ENCODE measurements at regions not wholly inside any gene's neighbourhood (a gene's known extent, or its start where the extent isn't known, plus 50 kb on each side); places are given as distances from the start of the nearest gene placed in this dataset.

- TF ChIP-seq CTCF (conservative IDR thresholded peaks at IDR 0.05; ENCODE audit: low read depth, low read length): no peak
- DNase-seq (ENCODE audit: low read depth): no peak
- no peak overlapping the region for H3K4me3 ChIP-seq (ENCODE audit: low read depth, low read length)
These were observed 96.6 kb upstream of the FREM2 start for GRCh38 chr13:38590230-38590629.

GRCh38 chr13:38590796-38591507, 95.9 kb upstream of the FREM2 start:
- H3K4me3 ChIP-seq (ENCODE audit: low read depth, low read length): no peak overlapping the region
- TF ChIP-seq CTCF (conservative IDR thresholded peaks at IDR 0.05; ENCODE audit: low read depth, low read length): no peak
- no peak for DNase-seq (ENCODE audit: low read depth)

- H3K4me3 ChIP-seq (ENCODE audit: low read depth, low read length): no peak overlapping the region
- no peak for DNase-seq (ENCODE audit: low read depth)
- TF ChIP-seq CTCF (conservative IDR thresholded peaks at IDR 0.05; ENCODE audit: low read depth, low read length): no peak
These were observed 84.6 kb upstream of the FREM2 start for GRCh38 chr13:38602266-38602665.

GRCh38 chr13:38606699-38607535, 80.0 kb upstream of the FREM2 start:
- no peak for TF ChIP-seq CTCF (conservative IDR thresholded peaks at IDR 0.05; ENCODE audit: low read depth, low read length)
- DNase-seq (ENCODE audit: low read depth): no peak
- H3K4me3 ChIP-seq (ENCODE audit: low read depth, low read length): no peak overlapping the region

GRCh38 chr13:38617936-38618335, 68.9 kb upstream of the FREM2 start:
- DNase-seq (ENCODE audit: low read depth): no peak
- TF ChIP-seq CTCF (conservative IDR thresholded peaks at IDR 0.05; ENCODE audit: low read depth, low read length): no peak
- H3K4me3 ChIP-seq (ENCODE audit: low read depth, low read length): no peak overlapping the region

GRCh38 chr13:38618336-38618735, 68.5 kb upstream of the FREM2 start:
- TF ChIP-seq CTCF (conservative IDR thresholded peaks at IDR 0.05; ENCODE audit: low read depth, low read length): no peak
- H3K4me3 ChIP-seq (ENCODE audit: low read depth, low read length): no peak overlapping the region
- DNase-seq (ENCODE audit: low read depth): no peak

All from epithelial cell of proximal tubule (primary cell).